ENCODE measurements at regions not wholly inside any gene's neighbourhood (a gene's known extent, or its start where the extent isn't known, plus 50 kb on each side); places are given as distances from the start of the nearest gene placed in this dataset.

DNA sequence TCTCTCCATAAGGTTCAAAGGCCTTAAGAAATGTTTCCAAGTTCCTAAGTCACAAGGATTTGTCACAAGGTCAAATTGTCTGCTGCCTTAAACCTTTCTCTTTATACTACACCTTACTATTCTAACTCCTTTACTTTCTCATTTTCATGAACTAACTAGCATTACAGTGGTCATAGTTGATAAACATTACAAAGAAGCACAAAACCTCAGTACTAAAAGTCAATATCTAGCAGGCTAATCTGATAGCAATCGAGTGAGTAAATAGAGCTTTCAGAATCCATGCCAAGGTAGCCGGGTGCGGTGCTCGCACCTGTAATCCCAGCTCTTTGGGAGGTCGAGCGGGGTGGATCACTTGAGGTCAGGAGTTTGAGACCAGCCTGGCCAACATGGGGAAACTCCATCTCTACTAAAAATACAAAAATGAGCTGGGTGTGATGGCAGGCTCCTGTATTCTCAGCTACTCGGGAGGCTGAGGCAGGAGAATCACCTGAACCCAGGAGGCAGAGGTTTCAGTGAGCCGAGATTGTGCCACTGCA, 510.0 kb downstream of the GBA3 start:
- TF ChIP-seq, protein P1, sequence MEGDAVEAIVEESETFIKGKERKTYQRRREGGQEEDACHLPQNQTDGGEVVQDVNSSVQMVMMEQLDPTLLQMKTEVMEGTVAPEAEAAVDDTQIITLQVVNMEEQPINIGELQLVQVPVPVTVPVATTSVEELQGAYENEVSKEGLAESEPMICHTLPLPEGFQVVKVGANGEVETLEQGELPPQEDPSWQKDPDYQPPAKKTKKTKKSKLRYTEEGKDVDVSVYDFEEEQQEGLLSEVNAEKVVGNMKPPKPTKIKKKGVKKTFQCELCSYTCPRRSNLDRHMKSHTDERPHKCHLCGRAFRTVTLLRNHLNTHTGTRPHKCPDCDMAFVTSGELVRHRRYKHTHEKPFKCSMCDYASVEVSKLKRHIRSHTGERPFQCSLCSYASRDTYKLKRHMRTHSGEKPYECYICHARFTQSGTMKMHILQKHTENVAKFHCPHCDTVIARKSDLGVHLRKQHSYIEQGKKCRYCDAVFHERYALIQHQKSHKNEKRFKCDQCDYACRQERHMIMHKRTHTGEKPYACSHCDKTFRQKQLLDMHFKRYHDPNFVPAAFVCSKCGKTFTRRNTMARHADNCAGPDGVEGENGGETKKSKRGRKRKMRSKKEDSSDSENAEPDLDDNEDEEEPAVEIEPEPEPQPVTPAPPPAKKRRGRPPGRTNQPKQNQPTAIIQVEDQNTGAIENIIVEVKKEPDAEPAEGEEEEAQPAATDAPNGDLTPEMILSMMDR (IDR thresholded peaks at IDR 0.05; ENCODE audit: insufficient read depth, low read depth, low read length) = no peak
- no peak for DNase-seq (ENCODE audit: low read depth)
- H3K4me3 ChIP-seq (ENCODE audit: low read depth, low read length) = no peak overlapping the region

DNA sequence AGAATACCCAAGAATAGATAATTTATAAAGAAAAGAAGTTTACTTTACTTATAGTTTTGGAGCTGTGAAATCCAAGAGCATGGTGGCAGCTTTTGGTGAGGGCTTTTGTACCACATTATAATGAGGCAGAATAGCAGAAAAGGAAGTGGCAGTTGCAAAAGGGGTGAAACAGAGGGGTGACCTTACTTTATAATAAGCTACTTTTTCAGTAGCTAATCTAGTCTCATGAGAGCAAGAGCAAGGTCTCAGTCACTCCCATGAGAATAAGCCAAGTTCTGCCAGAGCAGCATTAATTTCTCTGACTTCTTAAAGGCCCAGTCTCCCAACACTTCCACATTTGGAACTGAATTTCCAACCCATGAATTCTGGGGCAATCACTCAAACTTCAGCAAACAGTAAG, 502.0 kb downstream of the GBA3 start:
- no peak overlapping the region for H3K4me3 ChIP-seq (ENCODE audit: low read depth, low read length)
- TF ChIP-seq, protein P1 (IDR thresholded peaks at IDR 0.05; ENCODE audit: insufficient read depth, low read depth, low read length) = no peak
- DNase-seq (ENCODE audit: low read depth) = no peak

DNA sequence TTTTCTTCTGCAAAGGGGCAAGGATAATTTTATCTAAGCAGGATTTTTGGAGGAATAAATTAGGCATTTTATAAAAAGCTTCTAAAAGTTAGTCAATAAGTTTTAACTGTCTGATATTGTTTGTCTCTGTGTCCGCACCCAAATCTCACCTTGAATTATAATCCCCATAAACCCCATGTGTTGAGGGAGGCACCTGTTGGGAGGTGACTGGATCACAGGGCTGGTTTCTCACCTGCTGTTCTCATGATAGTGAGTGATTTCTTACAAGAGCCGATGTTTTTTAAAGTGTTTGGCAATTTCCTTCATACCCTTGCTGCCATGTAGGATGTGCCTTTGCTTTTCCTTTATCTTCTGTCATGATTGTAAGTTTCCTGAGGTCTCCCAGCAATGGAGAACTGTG, 481.4 kb downstream of the GBA3 start:
- TF ChIP-seq, protein P1 (IDR thresholded peaks at IDR 0.05; ENCODE audit: insufficient read depth, low read depth, low read length) = no peak
- no peak overlapping the region for H3K4me3 ChIP-seq (ENCODE audit: low read depth, low read length)
- DNase-seq (ENCODE audit: low read depth) = no peak

DNA sequence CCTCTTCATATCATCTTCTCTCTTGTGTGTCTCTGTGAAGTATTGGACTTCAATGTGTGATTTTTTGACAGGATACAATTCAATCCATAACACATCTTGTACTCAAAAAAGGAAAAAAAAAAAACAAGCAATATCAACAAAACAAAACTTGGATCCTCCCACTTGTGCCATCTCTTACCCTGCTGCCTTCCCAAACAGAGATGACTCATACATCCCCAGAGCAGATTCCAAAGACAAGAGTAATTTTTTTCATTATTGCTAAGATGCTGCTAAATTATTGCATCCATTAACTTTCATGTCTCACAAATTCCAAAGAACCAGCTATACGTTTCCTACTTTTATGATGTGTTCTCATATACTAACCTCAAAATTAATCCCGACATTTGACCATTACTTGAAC, 479.2 kb downstream of the GBA3 start:
- TF ChIP-seq, protein P1 (IDR thresholded peaks at IDR 0.05; ENCODE audit: insufficient read depth, low read depth, low read length) = no peak
- no peak for DNase-seq (ENCODE audit: low read depth)
- no peak overlapping the region for H3K4me3 ChIP-seq (ENCODE audit: low read depth, low read length)

DNA sequence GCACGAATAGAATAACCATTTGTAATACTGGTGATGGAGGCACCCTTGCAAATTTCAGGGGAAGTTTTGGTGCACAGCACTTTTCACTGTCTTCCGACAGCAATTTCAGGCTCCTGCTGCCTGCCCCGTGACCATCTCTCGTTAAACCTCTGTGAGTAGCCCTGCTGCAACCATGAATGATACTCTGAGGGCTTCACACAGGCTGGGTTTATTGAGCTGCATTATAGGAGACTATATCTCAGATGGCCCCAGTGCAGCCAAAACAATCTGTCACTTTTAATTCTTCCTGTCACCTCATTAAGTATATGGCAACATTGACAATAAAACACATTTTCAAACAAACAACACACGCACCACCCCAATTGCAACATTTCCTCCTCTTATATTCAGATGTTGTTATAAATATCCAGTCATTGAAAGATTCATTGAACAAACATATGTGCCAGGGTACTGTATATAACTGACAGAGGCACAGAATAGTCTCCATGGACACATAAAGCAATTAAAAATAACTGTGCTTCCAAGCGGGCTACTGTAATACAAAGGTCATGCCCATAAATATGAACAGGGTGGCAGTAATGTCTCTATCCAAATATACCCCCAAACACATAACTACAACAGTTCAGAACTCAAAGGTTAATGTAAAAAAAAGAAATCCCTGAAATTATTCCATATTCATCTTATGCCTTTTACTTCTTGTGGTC, 477.0 kb downstream of the GBA3 start:
- DNase-seq (ENCODE audit: low read depth) = no peak
- no peak overlapping the region for H3K4me3 ChIP-seq (ENCODE audit: low read depth, low read length)
- TF ChIP-seq, protein P1 (IDR thresholded peaks at IDR 0.05; ENCODE audit: insufficient read depth, low read depth, low read length) = no peak

DNA sequence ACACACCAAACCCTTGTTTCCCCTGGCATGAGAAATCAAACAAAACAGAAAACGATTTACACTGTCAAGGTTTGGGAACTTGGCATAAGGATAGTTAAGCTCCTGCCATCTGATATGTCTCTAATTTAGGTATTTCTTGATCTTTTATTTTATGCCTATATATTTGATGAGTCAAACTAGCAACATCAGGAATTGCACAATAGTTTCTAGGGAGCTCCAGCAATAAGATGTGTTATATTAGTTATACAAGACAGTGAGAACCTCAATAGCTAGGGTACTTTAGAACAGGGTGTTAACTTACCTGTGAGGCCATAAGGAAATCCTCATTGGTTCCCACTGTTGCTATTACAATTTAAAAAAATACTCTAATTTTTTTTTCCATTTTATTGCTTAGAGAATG, 474.2 kb downstream of the GBA3 start:
- TF ChIP-seq, protein P1 (IDR thresholded peaks at IDR 0.05; ENCODE audit: insufficient read depth, low read depth, low read length) = no peak
- H3K4me3 ChIP-seq (ENCODE audit: low read depth, low read length) = no peak overlapping the region

GRCh38 chr4:23166407-23166806, 473.7 kb downstream of the GBA3 start:
- TF ChIP-seq, protein P1 (IDR thresholded peaks at IDR 0.05; ENCODE audit: insufficient read depth, low read depth, low read length) = no peak
- H3K4me3 ChIP-seq (ENCODE audit: low read depth, low read length) = no peak overlapping the region
- DNase-seq (ENCODE audit: low read depth) = no peak

More for the DNA sequence above, 474.2 kb downstream of the GBA3 start:
- no peak for DNase-seq (ENCODE audit: low read depth)

Data from fibroblast of villous mesenchyme (primary cell).